HEK293 (cell line): ENCODE measurements at regions not wholly inside any gene's neighbourhood (a gene's known extent, or its start where the extent isn't known, plus 50 kb on each side); places are given as distances from the start of the nearest gene placed in this dataset.

Experiments used
- BCL11B ChIP-seq: fragments of 450-650 bp; formaldehyde crosslinking; IDR thresholded peaks from 2 replicates; pipeline ENCODE4 v1.5.1; 2016; ENCODE audit warnings: low read depth, missing biosample characterization, missing genetic modification characterization
- HOXC10 ChIP-seq: sonication (generic); formaldehyde crosslinking; IDR thresholded peaks from 2 replicates; pipeline ENCODE4 v1.8.1; 2023; ENCODE audit warnings: mild to moderate bottlenecking, missing genetic modification reagents
- PBX3 ChIP-seq: sonication (generic); formaldehyde crosslinking; IDR thresholded peaks from 2 replicates; pipeline ENCODE4 v1.8.1; 2022; ENCODE audit warnings: mild to moderate bottlenecking, moderate library complexity, missing genetic modification reagents
- ZEB2 ChIP-seq: fragments of 450-650 bp; formaldehyde crosslinking; IDR thresholded peaks from 2 replicates; pipeline ENCODE4 v1.5.1; 2016; ENCODE audit warnings: missing biosample characterization, missing genetic modification characterization
- ZNF132 ChIP-seq: fragments of 450-650 bp; formaldehyde crosslinking; IDR thresholded peaks from 2 replicates; pipeline ENCODE4 v1.5.1; 2017; ENCODE audit warnings: missing biosample characterization, missing genetic modification characterization, borderline replicate concordance
- ZNF138 ChIP-seq: fragments of 450-650 bp; formaldehyde crosslinking; IDR thresholded peaks from 2 replicates; pipeline ENCODE4 v1.5.1; 2016; ENCODE audit warnings: missing biosample characterization, missing genetic modification characterization, borderline replicate concordance
- ZNF140 ChIP-seq: fragments of 450-650 bp; formaldehyde crosslinking; IDR thresholded peaks from 2 replicates; pipeline ENCODE4 v1.5.1; 2016; ENCODE audit warnings: missing biosample characterization, missing genetic modification characterization
- ZNF214 ChIP-seq: fragments of 450-650 bp; formaldehyde crosslinking; IDR thresholded peaks from 2 replicates; pipeline ENCODE4 v1.5.1; 2017; ENCODE audit warnings: missing biosample characterization, mild to moderate bottlenecking, missing genetic modification characterization, borderline replicate concordance
- ZNF24 ChIP-seq: fragments of 450-650 bp; formaldehyde crosslinking; IDR thresholded peaks from 2 replicates; pipeline ENCODE4 v1.5.1; 2016; ENCODE audit warnings: missing biosample characterization, missing genetic modification characterization
- ZNF248 ChIP-seq: fragments of 450-650 bp; formaldehyde crosslinking; IDR thresholded peaks from 2 replicates; pipeline ENCODE4 v1.5.1; 2017; ENCODE audit warnings: missing biosample characterization, missing genetic modification characterization
- ZNF274 ChIP-seq, 2 experiments: fragments of 200-500 bp in 1 of 2; fragments of 450-650 bp in 1 of 2; sonication (Bioruptor generic) in 1 of 2; formaldehyde crosslinking in 1 of 2; IDR thresholded peaks; 2 replicates each; pipeline versions ENCODE4 v1.5.1 to v1.6.1; 2014 to 2016; ENCODE audit warnings: borderline replicate concordance in 1 of 2, inconsistent platforms in 1 of 2, low read length in 1 of 2, missing biosample characterization in 1 of 2, missing genetic modification characterization in 1 of 2
- ZNF292 ChIP-seq: fragments of 450-650 bp; formaldehyde crosslinking; IDR thresholded peaks from 2 replicates; pipeline ENCODE4 v1.5.1; 2016; ENCODE audit warnings: low read depth, missing biosample characterization, missing genetic modification characterization, borderline replicate concordance
- ZNF37A ChIP-seq: fragments of 450-650 bp; IDR thresholded peaks from 2 replicates; pipeline ENCODE4 v1.5.1; 2018; ENCODE audit warnings: missing biosample characterization, missing genetic modification characterization
- ZNF48 ChIP-seq: fragments of 450-650 bp; formaldehyde crosslinking; IDR thresholded peaks from 2 replicates; pipeline ENCODE4 v1.5.1; 2016; ENCODE audit warnings: missing biosample characterization, missing genetic modification characterization
- ZNF513 ChIP-seq: fragments of 450-650 bp; IDR thresholded peaks from 2 replicates; pipeline ENCODE4 v1.5.1; 2018; ENCODE audit warnings: missing biosample characterization, missing genetic modification characterization
- ZNF514 ChIP-seq: fragments of 450-650 bp; formaldehyde crosslinking; IDR thresholded peaks from 2 replicates; pipeline ENCODE4 v1.5.1; 2016; ENCODE audit warnings: missing biosample characterization, missing genetic modification characterization
- ZNF555 ChIP-seq: fragments of 450-650 bp; formaldehyde crosslinking; conservative IDR thresholded peaks from 2 replicates; pipeline ENCODE4 v1.5.1; 2017; ENCODE audit warnings: missing biosample characterization, mild to moderate bottlenecking, missing genetic modification characterization, inconsistent platforms
- ZNF585B ChIP-seq: fragments of 450-650 bp; formaldehyde crosslinking; IDR thresholded peaks from 2 replicates; pipeline ENCODE4 v1.5.1; 2016; ENCODE audit warnings: missing biosample characterization, missing genetic modification characterization
- ZNF645 ChIP-seq: fragments of 450-650 bp; formaldehyde crosslinking; IDR thresholded peaks from 2 replicates; pipeline ENCODE4; 2016; ENCODE audit warnings: missing biosample characterization, missing genetic modification characterization
- ZNF664 ChIP-seq: fragments of 450-650 bp; formaldehyde crosslinking; IDR thresholded peaks from 2 replicates; pipeline ENCODE4 v1.5.1; 2016; ENCODE audit warnings: missing biosample characterization, missing genetic modification characterization
- ZNF776 ChIP-seq: fragments of 450-650 bp; formaldehyde crosslinking; IDR thresholded peaks from 2 replicates; pipeline ENCODE4 v1.5.0; 2017; ENCODE audit warnings: missing biosample characterization, missing genetic modification characterization, borderline replicate concordance
- ZNF777 ChIP-seq: fragments of 450-650 bp; formaldehyde crosslinking; IDR thresholded peaks from 2 replicates; pipeline ENCODE4 v1.5.1; 2017; ENCODE audit warnings: missing biosample characterization, missing genetic modification characterization, borderline replicate concordance
- TF ChIP-seq, protein P1 (sequence below): fragments of 450-650 bp; formaldehyde crosslinking; IDR thresholded peaks from 2 replicates; pipeline ENCODE4 v1.5.1; 2016; ENCODE audit warnings: missing biosample characterization, missing genetic modification characterization
- TF ChIP-seq, protein P2 (sequence below): fragments of 450-650 bp; formaldehyde crosslinking; IDR thresholded peaks from 2 replicates; pipeline ENCODE4 v1.5.1; 2017; ENCODE audit warnings: missing biosample characterization, missing genetic modification characterization
- TF ChIP-seq, protein P3 (sequence below): fragments of 450-650 bp; formaldehyde crosslinking; IDR thresholded peaks from 2 replicates; pipeline ENCODE4 v1.5.1; 2017; ENCODE audit warnings: missing biosample characterization, missing genetic modification characterization
- TF ChIP-seq, protein P4 (sequence below): fragments of 450-650 bp; formaldehyde crosslinking; IDR thresholded peaks from 2 replicates; pipeline ENCODE4 v1.5.1; 2016; ENCODE audit warnings: missing biosample characterization, missing genetic modification characterization

GRCh38 chr6:27791182-27791943 lies 120.8 kb downstream of the OR2B2 start (continued):
- TF ChIP-seq ZNF513 (tag by site-specific recombination) (no peak), ZNF645 (tag by site-specific recombination) (no peak), ZNF37A (no peak), ZNF24 (tag by site-specific recombination) (peak; percentile 83), ZNF664 (tag by site-specific recombination) (0 out of 2 replicates have a peak, but pooled peaks have one; percentile 38), BCL11B (peak; percentile 80; the same call in 1 of the 2 replicates), ZNF292 (tag by site-specific recombination) (no peak), ZNF555 (tag by site-specific recombination) (no peak), ZNF776 (tag by site-specific recombination) (no peak), ZNF777 (tag by site-specific recombination) (0 out of 2 replicates have a peak, but pooled peaks have one; percentile 27), ZNF248 (tag by site-specific recombination) (no peak), ZNF585B (tag by site-specific recombination) (no peak), ZNF214 (tag by site-specific recombination) (no peak), ZEB2 (tag by site-specific recombination) (peak; percentile 60), ZNF274 (IDR thresholded peaks at IDR 0.05; ENCODE audit: low read length) (no peak), ZNF274 (tag by site-specific recombination; IDR thresholded peaks at IDR 0.05; ENCODE audit: borderline replicate concordance) (no peak), PBX3 (no peak), ZNF514 (tag by site-specific recombination) (no peak), ZNF140 (no peak), ZNF48 (tag by site-specific recombination) (no peak), HOXC10 (CRISPR knock-in tag) (no peak), ZNF138 (tag by site-specific recombination) (no peak), ZNF132 (tag by site-specific recombination) (no peak)
- TF ChIP-seq, protein P1, sequence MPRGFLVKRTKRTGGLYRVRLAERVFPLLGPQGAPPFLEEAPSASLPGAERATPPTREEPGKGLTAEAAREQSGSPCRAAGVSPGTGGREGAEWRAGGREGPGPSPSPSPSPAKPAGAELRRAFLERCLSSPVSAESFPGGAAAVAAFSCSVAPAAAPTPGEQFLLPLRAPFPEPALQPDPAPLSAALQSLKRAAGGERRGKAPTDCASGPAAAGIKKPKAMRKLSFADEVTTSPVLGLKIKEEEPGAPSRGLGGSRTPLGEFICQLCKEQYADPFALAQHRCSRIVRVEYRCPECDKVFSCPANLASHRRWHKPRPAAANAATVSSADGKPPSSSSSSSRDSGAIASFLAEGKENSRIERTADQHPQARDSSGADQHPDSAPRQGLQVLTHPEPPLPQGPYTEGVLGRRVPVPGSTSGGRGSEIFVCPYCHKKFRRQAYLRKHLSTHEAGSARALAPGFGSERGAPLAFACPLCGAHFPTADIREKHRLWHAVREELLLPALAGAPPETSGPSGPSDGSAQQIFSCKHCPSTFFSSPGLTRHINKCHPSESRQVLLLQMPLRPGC (tag by site-specific recombination): peak; percentile 40; the same call in 1 of the 2 replicates
- TF ChIP-seq, protein P2, sequence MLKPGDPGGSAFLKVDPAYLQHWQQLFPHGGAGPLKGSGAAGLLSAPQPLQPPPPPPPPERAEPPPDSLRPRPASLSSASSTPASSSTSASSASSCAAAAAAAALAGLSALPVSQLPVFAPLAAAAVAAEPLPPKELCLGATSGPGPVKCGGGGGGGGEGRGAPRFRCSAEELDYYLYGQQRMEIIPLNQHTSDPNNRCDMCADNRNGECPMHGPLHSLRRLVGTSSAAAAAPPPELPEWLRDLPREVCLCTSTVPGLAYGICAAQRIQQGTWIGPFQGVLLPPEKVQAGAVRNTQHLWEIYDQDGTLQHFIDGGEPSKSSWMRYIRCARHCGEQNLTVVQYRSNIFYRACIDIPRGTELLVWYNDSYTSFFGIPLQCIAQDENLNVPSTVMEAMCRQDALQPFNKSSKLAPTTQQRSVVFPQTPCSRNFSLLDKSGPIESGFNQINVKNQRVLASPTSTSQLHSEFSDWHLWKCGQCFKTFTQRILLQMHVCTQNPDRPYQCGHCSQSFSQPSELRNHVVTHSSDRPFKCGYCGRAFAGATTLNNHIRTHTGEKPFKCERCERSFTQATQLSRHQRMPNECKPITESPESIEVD (tag by site-specific recombination): no peak
- TF ChIP-seq, protein P3, sequence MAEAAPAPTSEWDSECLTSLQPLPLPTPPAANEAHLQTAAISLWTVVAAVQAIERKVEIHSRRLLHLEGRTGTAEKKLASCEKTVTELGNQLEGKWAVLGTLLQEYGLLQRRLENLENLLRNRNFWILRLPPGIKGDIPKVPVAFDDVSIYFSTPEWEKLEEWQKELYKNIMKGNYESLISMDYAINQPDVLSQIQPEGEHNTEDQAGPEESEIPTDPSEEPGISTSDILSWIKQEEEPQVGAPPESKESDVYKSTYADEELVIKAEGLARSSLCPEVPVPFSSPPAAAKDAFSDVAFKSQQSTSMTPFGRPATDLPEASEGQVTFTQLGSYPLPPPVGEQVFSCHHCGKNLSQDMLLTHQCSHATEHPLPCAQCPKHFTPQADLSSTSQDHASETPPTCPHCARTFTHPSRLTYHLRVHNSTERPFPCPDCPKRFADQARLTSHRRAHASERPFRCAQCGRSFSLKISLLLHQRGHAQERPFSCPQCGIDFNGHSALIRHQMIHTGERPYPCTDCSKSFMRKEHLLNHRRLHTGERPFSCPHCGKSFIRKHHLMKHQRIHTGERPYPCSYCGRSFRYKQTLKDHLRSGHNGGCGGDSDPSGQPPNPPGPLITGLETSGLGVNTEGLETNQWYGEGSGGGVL: no peak
- TF ChIP-seq, protein P4, sequence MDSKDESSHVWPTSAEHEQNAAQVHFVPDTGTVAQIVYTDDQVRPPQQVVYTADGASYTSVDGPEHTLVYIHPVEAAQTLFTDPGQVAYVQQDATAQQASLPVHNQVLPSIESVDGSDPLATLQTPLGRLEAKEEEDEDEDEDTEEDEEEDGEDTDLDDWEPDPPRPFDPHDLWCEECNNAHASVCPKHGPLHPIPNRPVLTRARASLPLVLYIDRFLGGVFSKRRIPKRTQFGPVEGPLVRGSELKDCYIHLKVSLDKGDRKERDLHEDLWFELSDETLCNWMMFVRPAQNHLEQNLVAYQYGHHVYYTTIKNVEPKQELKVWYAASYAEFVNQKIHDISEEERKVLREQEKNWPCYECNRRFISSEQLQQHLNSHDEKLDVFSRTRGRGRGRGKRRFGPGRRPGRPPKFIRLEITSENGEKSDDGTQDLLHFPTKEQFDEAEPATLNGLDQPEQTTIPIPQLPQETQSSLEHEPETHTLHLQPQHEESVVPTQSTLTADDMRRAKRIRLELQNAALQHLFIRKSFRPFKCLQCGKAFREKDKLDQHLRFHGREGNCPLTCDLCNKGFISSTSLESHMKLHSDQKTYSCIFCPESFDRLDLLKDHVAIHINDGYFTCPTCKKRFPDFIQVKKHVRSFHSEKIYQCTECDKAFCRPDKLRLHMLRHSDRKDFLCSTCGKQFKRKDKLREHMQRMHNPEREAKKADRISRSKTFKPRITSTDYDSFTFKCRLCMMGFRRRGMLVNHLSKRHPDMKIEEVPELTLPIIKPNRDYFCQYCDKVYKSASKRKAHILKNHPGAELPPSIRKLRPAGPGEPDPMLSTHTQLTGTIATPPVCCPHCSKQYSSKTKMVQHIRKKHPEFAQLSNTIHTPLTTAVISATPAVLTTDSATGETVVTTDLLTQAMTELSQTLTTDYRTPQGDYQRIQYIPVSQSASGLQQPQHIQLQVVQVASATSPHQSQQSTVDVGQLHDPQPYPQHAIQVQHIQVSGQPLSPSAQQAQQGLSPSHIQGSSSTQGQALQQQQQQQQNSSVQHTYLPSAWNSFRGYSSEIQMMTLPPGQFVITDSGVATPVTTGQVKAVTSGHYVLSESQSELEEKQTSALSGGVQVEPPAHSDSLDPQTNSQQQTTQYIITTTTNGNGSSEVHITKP (tag by site-specific recombination): no peak
